ENCODE measurements at regions not wholly inside any gene's neighbourhood (a gene's known extent, or its start where the extent isn't known, plus 50 kb on each side); places are given as distances from the start of the nearest gene placed in this dataset.

DNA sequence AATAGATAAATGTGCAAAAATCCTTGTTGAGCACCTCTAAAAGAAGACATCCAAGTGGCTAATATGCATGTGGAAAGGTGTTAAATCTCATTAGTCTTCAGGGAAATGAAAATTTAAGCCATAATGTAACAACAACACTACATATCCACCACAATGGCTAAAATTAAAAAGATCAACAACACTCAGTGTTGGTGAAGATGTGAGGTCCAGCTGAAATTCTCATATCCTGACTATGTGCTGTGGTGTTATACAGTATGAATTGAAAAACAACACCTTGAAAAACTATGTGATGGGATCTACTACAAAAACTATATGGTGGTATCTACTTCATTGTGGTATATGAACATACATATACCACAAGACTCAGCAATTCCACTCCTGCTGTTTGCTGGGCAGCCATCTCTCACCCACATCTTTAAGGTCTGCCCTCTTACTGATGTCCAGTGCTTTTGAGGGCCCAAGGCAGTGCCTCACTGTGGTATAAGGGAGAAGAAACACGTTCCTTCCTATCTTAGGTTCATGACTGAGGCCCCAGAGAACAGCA is 146.4 kb downstream of the CD83 start:
- no peak for TF ChIP-seq EZH2phosphoT487 (conservative IDR thresholded peaks at IDR 0.05; ENCODE audit: low read length)
- TF ChIP-seq CTCF (IDR thresholded peaks at IDR 0.05; ENCODE audit: insufficient read depth, low read length, poor library complexity, severe bottlenecking), result no peak
- Histone ChIP-seq H3K79me2 (ENCODE audit: insufficient read depth, low read length) (no peaks in the 10 kb centered on the region), H3K36me3 (ENCODE audit: low read length) (peaks cover 6% of the 10 kb centered on the region; the same call in 1 of the 2 replicates), H4K20me1 (ENCODE audit: low read depth, low read length) (no peaks in the 10 kb centered on the region), H3F3A (ENCODE audit: insufficient read depth) (no peaks in the 10 kb centered on the region), H2AFZ (ENCODE audit: low read depth, low read length, severe bottlenecking) (no peak overlapping the region), H3K27me3 (ENCODE audit: low read length) (no peaks in the 10 kb centered on the region), H3K4me3 (ENCODE audit: insufficient read depth, low read length, poor library complexity, severe bottlenecking) (no peak overlapping the region), H3K9me2 (replicated peaks; ENCODE audit: insufficient read depth, low read length) (no peaks in the 10 kb centered on the region), H3K9ac (ENCODE audit: low read length) (no peak overlapping the region), H3K9me3 (ENCODE audit: insufficient read depth, low read length) (peaks cover 8% of the 10 kb centered on the region), H3K27ac (ENCODE audit: low read depth, low read length) (no peak overlapping the region), H3K4me2 (ENCODE audit: low read depth, low read length, poor library complexity, severe bottlenecking) (no peak overlapping the region)

DNA sequence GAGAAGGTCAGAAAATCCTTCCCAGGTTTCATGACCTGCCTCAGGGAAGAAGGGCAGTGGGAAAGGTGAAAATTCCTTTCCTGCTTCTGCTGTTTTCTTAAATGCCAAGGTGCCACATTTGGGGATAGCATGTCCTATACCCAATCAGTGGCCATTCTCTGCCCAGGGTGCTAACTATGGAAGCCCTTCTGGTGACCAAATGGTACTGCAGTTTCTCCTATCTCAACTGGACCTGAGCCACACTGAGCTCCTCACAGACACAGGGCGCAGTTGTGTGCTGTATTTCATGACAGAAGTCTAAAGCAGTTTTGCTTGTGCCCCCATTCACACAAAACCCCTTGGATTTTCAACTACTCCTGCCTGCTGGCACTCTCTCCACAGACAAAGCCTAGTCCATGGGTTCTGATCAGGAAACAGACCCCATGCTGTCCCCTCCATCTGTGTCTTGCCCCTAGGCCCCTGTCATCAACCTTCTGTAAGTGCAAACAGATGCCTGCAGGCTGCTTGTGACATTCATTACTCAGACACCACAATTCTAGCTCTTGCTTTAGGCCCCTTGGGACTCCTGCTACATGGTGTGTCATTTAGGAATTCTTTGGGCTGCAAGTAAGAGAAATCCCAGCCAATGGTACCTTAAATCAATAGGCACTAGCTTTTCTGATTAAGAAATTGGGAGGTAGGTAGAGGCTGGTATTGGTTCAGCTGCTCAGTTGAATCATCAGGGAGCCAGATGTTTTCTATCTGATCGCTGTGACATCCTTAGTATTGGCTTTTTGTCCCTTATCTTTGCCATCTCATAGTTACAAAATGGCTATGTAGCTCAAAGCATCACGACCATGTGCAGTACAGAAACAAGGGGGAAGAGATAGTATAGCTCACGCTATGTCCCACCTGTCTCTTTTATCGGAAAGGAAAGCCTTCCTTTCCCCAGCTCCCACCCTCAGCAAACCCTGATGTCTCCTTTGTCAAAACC is 147.8 kb downstream of the CD83 start:
- H3K4me2 ChIP-seq (ENCODE audit: low read depth, low read length, poor library complexity, severe bottlenecking), result no peak overlapping the region
- H3K9me2 ChIP-seq (replicated peaks; ENCODE audit: insufficient read depth, low read length), result no peaks in the 10 kb centered on the region
- H3K36me3 ChIP-seq (ENCODE audit: low read length), result peaks cover 6% of the 10 kb centered on the region; the same call in 1 of the 2 replicates
- H3K9ac ChIP-seq (ENCODE audit: low read length), result no peak overlapping the region
- no peak overlapping the region for H2AFZ ChIP-seq (ENCODE audit: low read depth, low read length, severe bottlenecking)
- no peaks in the 10 kb centered on the region for H3K27me3 ChIP-seq (ENCODE audit: low read length)
- H3K79me2 ChIP-seq (ENCODE audit: insufficient read depth, low read length), result no peaks in the 10 kb centered on the region
- H3K4me3 ChIP-seq (ENCODE audit: insufficient read depth, low read length, poor library complexity, severe bottlenecking), result no peak overlapping the region
- H3K27ac ChIP-seq (ENCODE audit: low read depth, low read length), result no peak overlapping the region
- TF ChIP-seq CTCF (IDR thresholded peaks at IDR 0.05; ENCODE audit: insufficient read depth, low read length, poor library complexity, severe bottlenecking) (no peak), EZH2phosphoT487 (conservative IDR thresholded peaks at IDR 0.05; ENCODE audit: low read length) (no peak)
- H3K9me3 ChIP-seq (ENCODE audit: insufficient read depth, low read length), result peaks cover 8% of the 10 kb centered on the region
- H4K20me1 ChIP-seq (ENCODE audit: low read depth, low read length), result no peaks in the 10 kb centered on the region
- no peaks in the 10 kb centered on the region for H3F3A ChIP-seq (ENCODE audit: insufficient read depth)

- no peak overlapping the region for H2AFZ ChIP-seq (ENCODE audit: low read depth, low read length, severe bottlenecking)
- no peaks in the 10 kb centered on the region for H3K79me2 ChIP-seq (ENCODE audit: insufficient read depth, low read length)
- H3K36me3 ChIP-seq (ENCODE audit: low read length), result peaks cover 6% of the 10 kb centered on the region; the same call in 1 of the 2 replicates
- H4K20me1 ChIP-seq (ENCODE audit: low read depth, low read length), result no peaks in the 10 kb centered on the region
- H3K9me2 ChIP-seq (replicated peaks; ENCODE audit: insufficient read depth, low read length), result no peaks in the 10 kb centered on the region
- H3K4me2 ChIP-seq (ENCODE audit: low read depth, low read length, poor library complexity, severe bottlenecking), result peak overlapping the region; percentile 14
- no peak overlapping the region for H3K4me3 ChIP-seq (ENCODE audit: insufficient read depth, low read length, poor library complexity, severe bottlenecking)
- peaks cover 8% of the 10 kb centered on the region for H3K9me3 ChIP-seq (ENCODE audit: insufficient read depth, low read length)
- no peaks in the 10 kb centered on the region for H3K27me3 ChIP-seq (ENCODE audit: low read length)
- H3K9ac ChIP-seq (ENCODE audit: low read length), result no peak overlapping the region
- TF ChIP-seq EZH2phosphoT487 (conservative IDR thresholded peaks at IDR 0.05; ENCODE audit: low read length), result no peak
- no peak for TF ChIP-seq CTCF (IDR thresholded peaks at IDR 0.05; ENCODE audit: insufficient read depth, low read length, poor library complexity, severe bottlenecking)
- H3F3A ChIP-seq (ENCODE audit: insufficient read depth), result no peaks in the 10 kb centered on the region
- H3K27ac ChIP-seq (ENCODE audit: low read depth, low read length), result no peak overlapping the region
These were observed 148.7 kb downstream of the CD83 start for GRCh38 chr6:14266266-14266665.
